Right lobe of liver (tissue), 4 donors: ENCODE measurements at regions not wholly inside any gene's neighbourhood (a gene's known extent, or its start where the extent isn't known, plus 50 kb on each side); places are given as distances from the start of the nearest gene placed in this dataset.

ENCODE experiments used
- POLR2A ChIP-seq: fragments of 450-650 bp; IDR thresholded peaks from one replicate; pipeline ENCODE4 v1.6.1; 2017; ENCODE audit warnings: antibody characterized with exemption, mild to moderate bottlenecking
- TF ChIP-seq, protein P1 (sequence below), 4 donors: fragments of 200-600 bp in 3 of 4; fragments of 450-650 bp in 1 of 4; IDR thresholded peaks; one replicate each; pipeline versions ENCODE4 v1.5.1 to v1.8.0; 2016 to 2022; ENCODE audit warnings: antibody characterized with exemption in 4 of 4, mild to moderate bottlenecking in 2 of 4
- donor health status: DM: no; HTN: no; CAD: no.
- donor health status: DM: no; HTN: no; CAD: no.
- donor health status: DM: no; HTN: yes; CAD: no.

DNA sequence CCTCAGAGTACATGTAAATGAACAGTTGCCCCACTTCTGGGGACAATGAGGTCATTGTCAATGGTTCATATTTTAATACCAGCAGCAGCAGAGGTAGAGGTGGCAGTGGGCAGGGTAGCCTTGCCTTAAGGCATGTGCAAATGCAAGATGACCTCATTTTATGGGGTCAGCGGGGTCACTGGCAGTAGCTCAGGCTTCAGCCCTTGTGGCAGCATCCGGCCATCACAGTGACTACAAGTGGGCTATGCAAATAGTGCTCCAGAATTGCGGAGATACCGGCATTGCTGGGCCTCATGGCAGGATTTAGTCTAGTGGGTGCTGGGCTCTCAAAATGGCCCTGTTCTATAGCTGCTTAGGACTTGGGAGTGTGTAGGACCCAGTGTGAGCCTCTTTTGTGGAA lies 144.7 kb downstream of the FAM47A start:
- TF ChIP-seq, protein P1, sequence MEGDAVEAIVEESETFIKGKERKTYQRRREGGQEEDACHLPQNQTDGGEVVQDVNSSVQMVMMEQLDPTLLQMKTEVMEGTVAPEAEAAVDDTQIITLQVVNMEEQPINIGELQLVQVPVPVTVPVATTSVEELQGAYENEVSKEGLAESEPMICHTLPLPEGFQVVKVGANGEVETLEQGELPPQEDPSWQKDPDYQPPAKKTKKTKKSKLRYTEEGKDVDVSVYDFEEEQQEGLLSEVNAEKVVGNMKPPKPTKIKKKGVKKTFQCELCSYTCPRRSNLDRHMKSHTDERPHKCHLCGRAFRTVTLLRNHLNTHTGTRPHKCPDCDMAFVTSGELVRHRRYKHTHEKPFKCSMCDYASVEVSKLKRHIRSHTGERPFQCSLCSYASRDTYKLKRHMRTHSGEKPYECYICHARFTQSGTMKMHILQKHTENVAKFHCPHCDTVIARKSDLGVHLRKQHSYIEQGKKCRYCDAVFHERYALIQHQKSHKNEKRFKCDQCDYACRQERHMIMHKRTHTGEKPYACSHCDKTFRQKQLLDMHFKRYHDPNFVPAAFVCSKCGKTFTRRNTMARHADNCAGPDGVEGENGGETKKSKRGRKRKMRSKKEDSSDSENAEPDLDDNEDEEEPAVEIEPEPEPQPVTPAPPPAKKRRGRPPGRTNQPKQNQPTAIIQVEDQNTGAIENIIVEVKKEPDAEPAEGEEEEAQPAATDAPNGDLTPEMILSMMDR (IDR thresholded peaks at IDR 0.05) = no peak
- no peak for TF ChIP-seq POLR2A
